NK-92 (cell line): ENCODE measurements at regions not wholly inside any gene's neighbourhood (a gene's known extent, or its start where the extent isn't known, plus 50 kb on each side); places are given as distances from the start of the nearest gene placed in this dataset.
"Not testable (repeated sequence)": the region's sequence is repeated elsewhere in the genome, so short reads cannot be mapped to it uniquely, and the experiment has no call there.

ENCODE experiments used
- DNase-seq: peaks from one replicate; lab custom pipeline; 2025; ENCODE audit not compliant: unreplicated experiment; lab: John Stamatoyannopoulos, UW

DNA sequence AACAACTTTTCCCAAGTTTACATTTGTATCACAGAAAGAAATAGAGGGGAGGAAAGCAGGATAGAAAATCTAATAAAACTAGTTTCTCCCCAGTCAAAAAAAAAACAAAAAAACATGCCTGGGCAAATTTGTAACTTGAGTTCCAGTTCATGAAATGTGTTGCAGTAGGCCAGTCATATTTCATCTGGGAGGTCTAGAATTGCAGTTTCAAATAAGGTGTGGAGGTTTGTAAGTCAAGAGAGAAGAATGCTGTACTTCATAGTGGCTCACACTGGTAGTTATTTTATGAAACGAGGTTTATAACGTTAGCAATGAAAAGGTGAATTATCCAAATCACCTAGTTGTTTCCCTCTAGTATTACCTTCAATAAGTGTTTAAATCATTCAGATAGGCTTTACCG, 1313.9 kb upstream of the SLC39A10 start:
- no peak for DNase-seq

DNA sequence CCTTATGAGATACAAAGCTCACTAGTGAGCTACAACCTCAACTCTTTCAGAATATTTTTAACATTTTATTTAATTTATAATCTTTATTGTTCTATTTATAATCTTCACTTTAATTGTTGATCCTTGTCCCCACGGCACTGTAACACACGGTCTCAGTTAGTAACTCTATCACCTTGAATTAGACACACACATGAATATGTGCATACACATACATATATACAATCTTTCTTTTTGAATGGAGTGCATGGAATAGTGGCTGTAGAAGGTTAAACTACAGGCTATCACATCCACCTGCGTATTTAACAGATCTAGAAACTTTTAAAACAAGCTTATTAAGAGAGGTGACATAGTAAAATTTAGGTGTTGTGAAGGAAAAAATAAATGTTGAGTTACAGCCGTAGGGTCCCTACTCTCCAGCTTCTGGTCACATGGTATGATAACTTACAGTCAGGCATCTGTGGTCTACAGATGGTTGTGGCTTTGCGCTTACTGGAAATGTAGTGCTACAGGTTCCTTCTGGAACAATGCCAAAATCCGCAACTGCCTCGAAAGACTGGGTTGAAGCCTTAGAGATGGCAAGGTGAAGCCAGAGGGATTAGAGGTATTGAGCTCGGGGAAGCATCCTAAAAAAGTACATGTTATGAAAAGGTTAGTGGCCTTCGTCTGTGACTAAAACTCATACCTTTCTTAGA, 1324.1 kb upstream of the SLC39A10 start:
- no peak for DNase-seq

DNA sequence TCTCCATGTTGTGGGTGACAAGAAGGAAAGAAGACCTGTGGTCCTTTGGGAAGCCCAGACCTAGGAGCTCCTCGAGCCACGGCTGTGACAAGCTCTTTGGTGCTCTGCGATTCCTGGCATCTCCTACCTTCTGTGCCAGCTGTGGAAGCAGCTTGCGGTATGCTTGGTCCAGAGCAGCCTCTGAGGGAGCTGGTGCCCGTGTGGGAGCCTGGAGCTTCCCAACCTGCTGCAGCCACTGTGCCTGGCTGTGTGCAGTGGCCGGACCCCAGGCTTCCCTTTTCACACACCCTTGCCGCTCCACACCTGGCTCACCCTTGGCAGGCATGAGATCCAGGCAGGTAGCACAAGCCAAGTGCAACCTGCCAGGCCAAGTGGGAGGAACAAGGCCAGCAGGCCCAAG, 1328.6 kb upstream of the SLC39A10 start:
- DNase-seq = no peak

DNA sequence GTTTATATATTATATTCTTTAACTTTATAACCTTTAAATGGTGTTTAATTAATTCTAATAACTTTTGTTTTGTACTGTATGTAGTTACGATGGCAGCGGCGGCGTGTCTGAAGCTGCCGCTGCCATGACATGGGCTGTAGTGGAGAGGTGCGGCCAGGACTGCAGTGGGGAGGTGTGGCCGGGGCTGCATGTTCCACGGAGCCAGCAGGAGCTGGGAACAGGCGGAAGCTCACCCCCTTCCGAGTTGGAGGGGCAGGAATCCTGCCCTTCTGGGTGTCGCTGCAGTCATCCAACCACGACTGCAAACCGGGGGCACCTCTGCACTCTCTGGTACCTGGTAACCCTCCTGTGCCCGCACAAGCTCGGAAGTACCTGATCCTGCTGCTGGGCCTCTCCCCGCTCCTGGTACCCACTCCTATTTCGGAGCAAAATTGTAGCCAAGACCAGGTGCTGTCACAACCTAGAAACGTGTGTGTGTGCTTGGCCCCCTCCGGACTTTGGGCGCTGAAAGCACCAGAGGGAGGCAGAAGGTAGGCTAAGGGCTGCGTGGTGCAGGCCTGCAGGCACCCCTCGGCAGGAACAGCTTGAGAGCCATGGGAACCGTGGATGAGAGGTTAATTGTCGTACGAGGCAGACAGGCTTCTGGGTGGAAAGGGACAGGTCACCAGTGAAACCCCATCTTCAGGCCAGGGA, 1329.7 kb upstream of the SLC39A10 start:
- DNase-seq = no peak

DNA sequence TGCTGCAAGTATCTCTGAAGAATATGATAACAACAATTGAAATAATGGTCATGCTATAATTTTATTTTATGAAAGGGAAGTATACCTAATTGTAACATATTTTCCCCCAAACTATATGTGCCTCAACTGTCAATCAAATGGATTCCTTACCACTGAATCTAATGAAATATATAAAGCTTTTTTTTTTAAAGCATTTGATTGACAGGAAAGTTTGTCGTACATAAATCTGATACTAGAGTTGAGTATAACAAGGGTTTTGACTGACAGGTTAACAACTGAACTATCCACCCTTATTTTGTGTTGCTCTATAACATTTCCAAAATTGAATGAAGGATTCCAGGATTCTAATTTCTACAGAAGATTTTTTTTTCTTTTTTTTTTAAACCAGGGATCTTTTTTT, 1333.3 kb upstream of the SLC39A10 start:
- no peak for DNase-seq

DNA sequence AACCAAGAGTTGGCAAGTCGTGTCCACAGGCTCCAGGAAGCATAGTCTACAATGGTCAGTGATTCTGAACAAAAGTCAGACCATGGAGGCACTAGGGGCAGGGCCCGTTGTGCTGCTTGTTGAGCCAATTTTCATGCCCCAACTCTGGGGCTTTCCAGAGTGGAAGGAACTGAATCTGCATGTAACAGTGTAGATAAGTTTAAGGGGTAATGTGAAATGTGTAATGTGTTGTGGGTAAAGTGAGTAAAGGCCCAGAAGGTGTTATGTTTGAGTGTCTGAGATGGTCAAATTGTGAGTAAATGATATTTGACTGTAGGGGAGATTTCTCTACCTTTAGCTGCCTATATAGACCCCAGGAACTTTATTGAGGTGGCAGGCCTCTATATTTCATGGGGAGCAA, 1336.5 kb upstream of the SLC39A10 start:
- DNase-seq = no peak

DNA sequence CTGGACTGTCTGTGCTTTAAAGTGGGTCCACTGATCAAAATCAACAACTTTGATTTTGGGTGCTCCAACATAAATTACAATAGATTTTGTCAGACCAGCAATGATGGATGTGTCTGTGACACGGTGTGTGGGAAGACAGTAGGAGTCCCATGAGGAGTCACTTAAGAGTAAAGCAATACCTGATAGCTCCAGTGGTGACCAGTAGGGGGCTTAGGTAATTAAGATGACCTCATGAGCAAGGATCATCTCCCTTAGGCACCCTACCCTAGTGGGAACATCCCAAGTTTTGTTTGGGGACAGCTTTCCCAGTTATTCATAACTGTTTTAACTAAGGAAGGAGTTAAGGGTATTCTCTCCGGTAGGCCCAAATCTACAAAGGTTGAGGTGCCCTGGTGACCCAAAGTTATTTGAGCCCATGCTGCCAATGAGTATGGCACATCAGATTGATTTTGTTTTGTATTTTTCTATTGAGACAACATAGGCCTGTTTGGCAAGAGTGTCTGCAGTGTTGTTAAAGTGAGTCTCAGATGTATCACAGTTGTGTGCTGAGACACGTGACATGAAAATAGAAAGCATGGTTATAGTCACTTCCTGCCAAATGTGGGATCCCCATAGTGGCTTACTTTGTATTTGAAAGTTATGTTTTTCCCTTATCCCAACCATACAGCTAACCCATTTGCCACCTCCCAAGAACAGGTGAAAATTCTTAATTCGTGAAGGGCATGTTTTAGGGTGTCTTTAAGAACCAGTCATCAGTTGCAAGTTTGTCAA, 1337.6 kb upstream of the SLC39A10 start:
- DNase-seq = no peak

DNA sequence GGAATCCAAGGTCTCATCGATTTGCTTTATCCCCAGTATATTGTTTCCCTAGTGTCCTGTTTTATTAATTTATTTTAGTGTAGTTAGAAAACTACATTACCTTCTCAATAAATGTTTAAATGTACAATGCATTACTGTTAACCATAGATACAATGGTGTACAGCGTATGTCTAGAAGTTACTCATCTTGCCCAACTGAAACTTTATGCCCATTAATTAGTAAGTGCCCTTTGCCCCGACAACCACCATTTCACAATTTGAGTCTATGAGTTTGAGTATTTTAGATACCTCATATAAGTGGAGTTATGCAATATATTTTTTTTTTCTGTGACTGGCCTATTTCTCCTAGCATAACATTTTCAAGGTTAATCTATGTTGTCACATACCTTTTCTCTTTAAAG, 1343.0 kb upstream of the SLC39A10 start:
- DNase-seq = no peak

DNA sequence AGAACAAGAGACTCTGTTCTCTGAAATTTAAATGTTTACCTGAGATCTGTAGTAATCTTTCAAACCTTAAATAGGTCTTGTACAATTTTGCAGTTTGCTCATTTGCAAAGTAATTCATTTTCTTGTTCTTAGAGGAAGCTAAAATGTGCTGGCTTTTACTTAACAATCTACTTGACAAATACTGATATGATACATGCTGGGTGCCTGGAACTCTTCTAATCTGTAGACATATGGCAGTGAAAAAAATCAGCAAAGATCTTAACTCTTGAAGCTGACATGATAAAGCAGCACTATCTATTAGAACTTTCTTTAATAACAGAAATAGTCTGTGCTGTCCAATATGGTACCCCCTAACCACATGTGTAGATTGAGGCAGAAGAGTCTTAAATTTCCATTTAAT, 1352.8 kb upstream of the SLC39A10 start:
- no peak for DNase-seq

DNA sequence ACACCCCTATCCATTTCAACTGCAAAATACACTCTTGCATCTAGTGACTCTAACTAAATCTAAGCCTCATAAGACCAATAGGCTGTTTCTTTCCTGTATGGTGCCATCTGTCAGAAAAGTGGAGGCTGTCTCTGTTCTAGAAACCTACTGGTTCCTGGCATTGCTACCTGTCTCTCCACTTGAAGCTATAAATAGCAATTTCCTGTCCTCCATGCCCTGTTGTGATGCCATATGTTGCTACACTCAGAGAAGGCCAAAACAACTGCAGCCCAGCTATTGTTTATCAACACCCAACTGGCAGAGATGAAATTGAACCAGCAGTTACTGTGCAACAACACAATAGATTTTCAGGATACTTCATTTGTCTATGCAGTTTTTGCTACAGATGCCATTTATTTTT, 1355.1 kb upstream of the SLC39A10 start:
- DNase-seq = no peak

DNA sequence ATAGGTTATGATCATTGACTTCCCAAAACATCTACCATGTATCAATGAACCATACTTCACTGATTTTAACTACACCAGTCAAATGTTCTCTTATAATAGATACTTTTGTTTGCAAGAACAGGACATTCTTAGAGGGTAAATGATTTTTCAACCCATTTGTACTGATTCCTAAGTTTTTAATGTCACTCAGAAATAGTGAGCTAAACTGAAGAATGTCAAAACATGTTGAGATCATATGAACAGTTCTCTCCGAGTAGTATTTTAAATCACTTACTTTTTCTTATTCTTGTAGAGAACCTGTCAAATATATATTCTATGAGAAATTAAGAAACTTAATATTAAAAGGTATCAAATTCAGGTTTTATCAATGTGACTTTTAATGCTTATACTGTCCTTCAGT, 1362.9 kb upstream of the SLC39A10 start:
- DNase-seq = no peak

DNA sequence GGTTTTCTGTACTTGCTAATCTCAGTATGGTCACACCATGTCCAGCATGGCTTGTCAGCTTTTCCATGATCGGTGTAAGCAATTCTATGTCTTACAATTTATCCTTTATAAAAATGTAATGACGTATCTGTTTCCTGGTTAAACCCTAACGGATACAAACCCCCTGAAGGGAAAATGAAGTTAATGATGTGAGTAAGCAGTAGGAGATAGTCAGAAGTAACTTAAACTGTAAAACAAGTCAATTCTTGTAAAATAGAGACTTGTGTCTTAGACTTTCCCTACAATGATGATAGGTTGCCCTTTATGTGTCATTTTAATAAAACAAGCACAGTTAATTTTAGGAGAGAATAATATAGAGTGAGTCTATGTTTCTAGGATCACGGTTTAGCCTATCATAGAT, 1365.9 kb upstream of the SLC39A10 start:
- DNase-seq = no peak

DNA sequence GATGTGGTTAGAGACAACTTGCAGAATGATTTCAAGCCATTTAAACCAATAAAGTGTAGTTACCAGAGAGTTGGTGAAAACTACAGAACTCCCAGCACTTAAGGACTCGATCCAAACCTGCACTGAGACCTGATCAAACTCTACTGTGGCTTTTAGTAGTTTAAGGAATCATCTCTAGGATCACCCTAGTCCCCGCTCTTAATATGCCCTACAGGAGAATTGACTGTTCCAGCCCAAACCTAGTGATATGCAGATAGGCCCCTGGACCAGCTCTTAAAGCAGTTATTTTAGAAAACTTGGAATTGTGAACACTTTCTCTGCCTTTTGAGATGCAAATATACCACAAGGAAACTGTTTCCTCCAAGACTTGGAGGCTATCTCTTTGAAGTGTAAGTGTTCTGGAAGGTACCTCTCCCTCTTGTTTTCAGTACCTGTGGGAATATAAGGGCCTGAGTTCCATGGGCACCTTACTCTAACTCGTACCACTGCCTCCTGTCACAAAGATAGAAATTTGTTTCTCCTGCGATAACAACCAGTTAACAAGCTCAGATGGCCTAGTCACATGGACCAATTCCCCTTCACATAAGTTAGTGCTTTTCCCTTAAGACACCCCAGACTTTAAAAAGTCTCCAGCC, 1367.2 kb upstream of the SLC39A10 start:
- DNase-seq = no peak

DNA sequence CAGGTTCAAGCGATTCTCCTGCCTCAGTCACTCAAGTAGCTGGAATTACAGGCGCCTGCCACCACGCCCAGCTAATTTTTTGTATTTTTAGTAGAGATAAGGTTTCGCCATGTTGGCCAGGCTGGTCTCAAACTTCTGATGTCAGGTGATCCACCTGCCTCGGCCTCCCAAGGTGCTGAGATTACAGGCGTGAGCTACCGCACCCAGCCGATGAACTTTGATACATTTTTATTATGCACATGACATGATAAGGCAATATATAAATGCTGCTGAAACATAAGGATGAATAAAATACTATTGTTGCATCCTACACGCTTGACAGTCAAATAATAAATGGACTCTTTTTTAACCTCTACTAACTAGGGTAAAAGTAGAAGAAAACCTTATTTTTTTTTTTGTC, 1380.4 kb upstream of the SLC39A10 start:
- DNase-seq = not testable (repeated sequence)

DNA sequence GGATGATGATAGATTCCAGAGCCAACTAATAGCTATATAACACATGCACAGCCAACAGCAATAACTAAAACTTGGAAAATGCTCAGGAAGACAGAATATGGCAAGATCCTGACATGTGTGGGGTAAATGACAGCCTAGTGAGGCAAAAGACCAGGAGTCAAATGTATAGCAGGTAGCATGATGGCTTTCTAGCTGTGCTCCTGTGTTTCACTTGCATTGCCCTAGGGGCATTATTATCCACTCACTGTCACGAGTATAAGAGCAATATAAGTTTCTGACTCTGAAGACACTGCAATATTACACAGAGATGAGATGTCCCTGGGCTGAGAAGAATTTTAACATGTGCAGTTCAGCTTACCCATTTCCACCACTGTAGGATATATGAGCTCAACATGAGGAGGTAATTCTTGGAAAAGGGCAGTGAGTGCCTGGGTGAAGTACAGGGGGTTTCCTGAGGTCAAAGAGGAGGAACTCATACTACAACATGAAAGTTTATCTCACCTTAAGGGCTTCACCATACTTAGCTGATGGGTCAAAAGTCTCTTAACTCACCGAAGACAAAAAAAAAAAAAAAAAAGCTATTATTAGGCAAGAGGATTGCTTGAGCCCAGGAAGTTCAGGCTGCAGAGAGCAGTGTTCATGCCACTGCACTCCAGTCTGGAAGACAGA, 1385.6 kb upstream of the SLC39A10 start:
- no peak for DNase-seq

DNA sequence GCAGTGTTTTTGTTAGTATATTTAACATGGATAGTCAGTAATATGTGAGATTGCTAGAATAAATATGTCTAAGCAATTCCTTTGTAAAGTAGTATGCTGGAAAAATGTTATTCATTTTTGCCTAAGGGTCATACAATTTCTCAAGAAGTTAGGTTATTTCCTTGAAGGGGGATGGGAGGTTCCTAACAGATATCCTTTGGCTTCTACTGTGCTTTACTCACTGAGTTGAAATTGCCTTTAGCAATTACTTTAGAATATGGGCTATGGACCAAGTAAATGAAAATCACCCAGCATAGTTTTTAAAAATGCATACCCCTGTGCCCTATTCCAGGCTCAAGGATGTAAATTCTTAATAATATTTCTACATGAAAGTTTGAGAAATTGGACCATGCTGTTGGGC, 1386.4 kb upstream of the SLC39A10 start:
- DNase-seq = no peak

DNA sequence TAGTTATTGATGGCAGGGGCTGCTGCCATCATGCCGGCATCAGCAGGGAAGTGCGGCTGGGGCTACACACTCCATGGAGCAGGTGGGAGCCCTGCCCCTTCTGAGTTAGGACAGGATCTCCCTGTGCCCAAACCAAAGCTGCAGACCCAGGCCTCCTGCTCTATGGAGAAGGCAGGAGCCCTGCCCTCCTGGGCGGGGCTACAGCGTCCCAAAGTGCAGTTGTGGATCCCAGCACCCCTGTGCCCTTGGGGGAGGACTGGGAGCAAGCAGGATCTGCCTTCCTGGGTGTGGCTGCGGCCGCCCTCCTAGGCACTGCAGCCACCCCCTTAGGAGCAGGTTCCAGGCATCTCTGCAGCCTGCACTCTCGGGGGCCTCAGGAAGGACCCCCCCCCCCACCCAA, 1392.4 kb upstream of the SLC39A10 start:
- DNase-seq = no peak

DNA sequence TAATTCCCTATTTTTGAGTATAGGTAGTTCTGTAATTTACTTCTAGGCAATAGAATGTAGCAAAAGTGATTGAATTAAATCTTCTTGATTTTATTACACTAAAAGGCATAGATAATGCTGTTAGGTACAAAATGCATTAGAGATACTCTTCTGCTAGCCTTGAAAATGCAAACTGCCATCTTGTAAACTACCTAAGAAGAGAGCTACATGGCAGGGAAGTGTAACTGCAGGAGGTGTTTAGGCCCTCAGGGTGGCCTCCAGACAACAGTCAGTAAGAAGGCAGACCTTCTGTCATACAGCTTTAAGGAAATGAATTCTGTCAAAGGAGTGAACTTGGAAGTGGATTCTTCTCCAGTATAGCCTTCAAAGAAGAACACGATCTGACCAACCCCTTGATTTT, 1396.8 kb upstream of the SLC39A10 start:
- no peak for DNase-seq

DNA sequence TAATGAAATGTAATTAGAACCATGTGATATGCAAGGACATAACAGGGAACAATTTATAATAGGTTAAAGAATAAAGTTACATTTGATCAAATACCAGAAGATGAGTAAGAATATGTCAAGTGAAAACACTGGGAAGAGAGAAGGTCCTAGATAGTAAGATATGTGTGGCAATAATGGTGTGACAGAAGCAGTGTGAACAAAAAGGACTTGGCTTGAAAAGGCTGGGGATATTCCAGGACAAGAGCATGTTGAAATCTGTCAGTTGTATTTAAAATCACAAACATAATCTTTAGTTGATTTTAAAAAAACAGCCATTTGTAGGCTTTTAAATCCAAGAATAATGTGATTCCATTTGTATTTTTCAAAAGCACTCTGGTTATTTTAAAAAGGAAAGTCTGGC, 1399.9 kb upstream of the SLC39A10 start:
- DNase-seq = no peak

DNA sequence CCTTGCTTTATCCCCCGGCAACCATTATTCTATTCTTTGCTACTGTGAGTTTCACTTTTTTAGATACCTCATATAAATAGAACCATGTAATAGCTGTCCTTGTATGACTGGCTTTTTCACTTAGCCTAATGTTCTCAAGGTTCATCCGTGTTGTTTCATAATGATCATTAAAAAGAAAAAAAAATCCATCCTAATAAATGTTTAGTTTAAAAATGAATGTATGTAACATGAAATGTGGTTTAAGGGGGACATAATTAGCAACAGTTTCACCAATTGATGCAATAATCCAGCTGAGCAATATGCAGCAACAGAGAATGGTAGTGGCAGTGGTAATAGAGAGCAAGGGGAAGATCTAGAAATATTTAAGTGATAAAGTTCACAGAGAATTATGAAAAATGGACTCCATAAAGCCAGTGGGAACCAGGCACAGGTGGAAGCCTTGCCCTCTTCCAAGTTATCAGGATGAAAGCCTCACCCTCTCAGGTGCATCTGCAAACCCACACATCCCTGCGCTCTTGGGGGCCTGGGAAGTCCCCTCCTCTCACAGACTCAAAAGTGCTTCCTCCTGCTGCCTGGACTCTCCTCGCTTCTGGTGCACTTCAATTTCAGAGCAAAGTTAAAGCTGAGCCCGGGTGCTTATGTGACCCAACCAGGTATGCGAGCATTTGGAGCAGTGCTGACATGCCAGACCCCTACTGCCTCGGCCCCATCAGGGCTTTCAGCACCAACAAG, 1403.3 kb upstream of the SLC39A10 start:
- DNase-seq = no peak

DNA sequence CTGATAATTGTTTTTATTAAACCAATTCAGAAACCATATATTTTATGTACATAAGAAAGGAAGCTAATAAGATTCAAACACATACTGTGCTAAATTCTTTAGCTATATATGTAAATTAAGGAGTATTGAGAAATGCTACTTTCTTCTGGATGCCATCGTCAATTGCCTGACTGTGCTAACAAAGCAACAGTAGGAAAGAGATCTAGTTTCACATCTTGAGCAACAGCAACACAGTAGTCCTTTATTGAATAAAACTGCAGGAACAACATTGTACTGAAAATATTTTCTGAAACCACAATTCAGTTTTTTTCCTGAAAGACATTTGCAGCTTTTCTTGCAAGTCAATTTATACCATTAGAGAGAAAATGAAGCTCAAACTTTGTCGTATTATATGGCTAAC, 1404.9 kb upstream of the SLC39A10 start:
- no peak for DNase-seq
